ENCODE measurements at regions not wholly inside any gene's neighbourhood (a gene's known extent, or its start where the extent isn't known, plus 50 kb on each side); places are given as distances from the start of the nearest gene placed in this dataset.
"Not testable (repeated sequence)": the region's sequence is repeated elsewhere in the genome, so short reads cannot be mapped to it uniquely, and the experiment has no call there.

DNA sequence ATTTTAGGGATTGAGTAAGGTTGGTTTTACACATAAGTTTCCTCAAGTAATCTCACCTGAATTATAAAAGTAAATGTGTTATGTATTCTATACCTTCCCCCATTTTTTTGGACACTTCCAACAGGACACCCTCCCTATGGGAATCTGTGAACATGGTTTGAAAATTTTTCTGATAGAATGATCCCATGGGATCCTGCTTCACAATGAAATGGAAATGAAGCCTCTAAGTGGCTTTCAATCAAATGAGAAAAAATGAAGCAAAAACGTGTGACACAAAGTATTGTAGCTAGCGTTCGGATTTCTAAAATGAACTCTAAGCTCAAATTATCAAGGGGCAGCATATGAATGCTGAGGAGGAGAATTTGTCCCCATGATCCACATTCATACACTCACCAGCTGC is 1006.8 kb downstream of the ADGRL2 start:
- no peak for DNase-seq

DNA sequence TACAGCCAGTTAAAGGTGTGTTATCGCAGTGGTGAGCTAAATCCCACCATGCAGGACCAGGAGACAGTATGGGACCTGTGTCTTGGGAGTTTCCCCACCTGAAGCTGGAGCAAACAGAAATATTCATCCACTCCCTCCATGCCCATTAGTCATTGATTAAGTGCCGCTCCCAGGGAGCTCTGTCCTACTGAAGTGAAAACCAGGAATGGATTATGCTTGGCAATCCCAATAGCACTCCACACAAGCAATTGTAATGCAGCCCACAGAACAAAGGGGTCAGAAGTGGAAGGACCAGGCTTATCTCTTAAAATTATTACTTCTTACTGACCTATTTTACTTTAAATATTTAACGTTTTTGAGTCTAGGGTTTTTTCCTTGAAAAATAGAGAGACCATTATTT is 1005.4 kb downstream of the ADGRL2 start:
- no peak for DNase-seq

DNA sequence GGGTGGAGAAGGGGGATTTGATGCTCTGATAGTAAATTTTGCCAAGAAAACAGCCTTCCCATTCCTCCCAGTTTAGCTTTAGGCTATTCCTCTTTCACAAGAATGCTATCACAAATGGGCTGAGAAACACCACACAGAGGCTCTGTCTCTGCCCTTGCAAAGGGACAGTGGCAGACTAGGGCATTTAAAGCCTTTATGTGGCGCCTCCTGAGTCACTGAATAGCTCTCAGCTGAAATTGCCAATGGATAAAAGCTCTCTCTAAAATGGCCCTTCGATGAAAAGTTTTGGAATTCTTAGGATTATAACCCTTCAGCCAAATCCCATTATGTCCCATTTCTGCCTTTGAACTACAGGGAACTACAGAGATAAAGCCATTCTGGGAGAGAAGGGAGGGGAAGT is 1000.4 kb downstream of the ADGRL2 start:
- no peak for DNase-seq

DNA sequence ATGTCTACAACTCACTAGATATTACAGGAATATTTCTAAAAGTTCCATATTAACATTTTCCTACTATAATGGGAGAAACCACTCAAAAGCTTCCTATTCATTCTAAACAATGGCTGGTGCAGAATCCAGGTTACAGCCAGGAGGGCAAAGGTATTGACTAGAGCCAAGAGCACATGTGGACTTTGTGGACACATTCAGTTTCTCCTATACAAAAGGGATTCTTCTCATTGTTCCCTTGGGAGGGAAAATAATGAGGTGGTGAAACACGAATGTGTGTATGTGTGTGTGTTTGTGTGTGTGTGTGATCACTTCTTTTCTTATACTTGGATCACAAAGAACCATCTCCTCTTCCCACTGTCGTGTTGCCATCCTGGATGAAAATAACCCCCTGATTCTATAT is 1000.0 kb downstream of the ADGRL2 start:
- no peak for DNase-seq

DNA sequence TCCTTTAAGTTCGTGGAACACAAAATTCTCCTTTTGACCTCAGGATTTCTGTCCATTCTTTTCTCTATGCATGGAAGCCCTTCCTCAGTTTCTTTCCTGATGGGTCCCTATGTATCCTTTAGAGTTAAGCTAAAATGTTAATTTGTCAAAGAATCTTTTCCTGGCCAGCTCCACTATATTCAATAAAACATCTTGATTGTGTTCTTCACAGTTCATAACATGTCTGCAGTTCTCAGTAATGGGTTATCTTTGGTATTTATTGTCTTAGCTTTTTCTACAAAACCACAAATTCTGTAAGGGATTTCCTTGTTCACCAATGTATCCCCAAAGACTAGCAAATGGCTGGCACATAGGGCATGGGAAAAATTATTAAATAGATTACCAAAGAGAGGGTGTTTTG is 998.5 kb downstream of the ADGRL2 start:
- DNase-seq, result no peak

DNA sequence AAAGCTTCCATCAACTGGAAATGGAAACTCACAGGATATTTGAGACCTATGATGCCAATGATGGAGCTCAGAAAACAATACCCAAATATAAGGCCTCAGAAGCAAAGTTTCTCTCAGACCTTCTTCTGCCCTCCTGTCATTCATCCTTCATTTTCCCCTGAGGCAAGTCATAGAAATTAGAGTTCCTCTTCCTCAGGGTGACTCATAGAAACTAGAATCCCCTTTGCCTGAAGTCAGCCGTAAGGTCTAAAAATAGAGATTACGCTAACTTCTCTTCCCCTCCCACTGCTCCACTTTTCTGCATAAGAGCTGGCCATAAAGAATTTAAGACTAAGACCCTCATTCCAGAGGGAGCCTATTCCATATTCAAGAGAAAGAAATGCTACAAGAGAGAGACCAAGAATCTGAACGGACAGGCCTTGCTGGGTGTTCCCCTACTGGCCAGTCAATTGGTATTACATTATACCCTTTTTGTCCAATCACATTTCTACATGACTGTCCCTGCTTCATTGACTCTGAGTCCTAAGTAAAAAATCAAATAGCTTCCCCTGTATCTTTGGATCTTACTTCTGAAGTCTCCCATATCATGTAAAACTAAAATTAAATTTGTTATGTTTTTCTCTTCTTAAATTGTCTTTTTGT is 994.9 kb downstream of the ADGRL2 start:
- DNase-seq, result no peak

DNA sequence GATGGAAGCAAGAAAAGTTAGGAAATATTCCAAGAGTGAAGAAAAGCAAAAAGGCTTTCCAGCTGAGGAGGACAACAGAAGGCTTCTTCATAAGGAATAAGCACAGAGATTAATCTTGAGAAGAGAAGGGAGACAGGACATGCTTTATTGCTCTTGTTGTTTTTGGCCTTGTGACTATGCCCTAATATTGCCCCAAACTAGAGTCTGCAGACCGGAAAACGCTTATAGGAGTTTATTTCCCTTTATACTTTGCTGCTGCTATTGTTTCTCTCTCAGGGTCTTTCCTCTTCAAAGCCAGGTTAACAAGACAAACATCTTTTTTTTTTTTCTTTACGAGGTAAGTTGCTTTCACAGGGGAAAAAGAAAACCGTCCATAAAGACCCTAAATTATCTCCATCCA is 991.4 kb downstream of the ADGRL2 start:
- no peak for DNase-seq

DNA sequence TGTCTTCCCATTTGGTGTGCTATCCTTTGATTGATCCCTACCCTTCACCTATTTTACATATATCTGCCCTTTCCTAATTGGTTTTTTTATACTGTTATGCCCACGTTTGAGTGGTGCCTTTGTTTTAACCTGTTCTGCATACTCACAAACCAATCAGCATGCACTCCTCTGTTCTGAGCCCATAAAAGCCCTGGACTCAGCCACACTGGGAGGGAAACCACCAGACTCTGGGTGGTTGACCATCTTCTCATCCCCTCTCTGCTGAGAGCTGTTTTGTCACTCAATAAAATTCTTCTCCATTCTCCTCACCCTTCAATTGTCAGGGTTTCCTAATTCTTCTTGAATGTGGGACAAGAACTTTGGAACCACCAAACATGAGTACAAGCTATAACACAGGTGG is 989.8 kb downstream of the ADGRL2 start:
- no peak for DNase-seq

DNA sequence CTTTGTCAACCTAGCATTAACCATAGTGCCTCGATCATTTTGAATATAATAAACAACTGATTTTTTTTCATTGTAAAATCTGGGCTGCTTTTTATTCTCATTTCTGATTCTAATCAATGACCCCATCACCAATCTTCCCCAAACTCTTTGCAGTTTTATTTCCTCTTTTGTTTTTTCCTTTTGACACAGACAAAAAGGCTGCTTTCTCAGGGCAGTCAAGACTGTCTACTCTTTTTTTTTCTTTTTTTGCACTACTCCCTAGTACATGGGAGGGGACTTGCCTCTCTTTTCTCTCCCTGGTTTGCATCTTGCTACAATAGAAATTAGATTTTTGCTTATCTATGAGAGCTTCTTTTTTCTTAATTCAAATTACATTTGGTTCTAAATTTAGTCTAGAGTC is 987.9 kb downstream of the ADGRL2 start:
- no peak for DNase-seq

DNA sequence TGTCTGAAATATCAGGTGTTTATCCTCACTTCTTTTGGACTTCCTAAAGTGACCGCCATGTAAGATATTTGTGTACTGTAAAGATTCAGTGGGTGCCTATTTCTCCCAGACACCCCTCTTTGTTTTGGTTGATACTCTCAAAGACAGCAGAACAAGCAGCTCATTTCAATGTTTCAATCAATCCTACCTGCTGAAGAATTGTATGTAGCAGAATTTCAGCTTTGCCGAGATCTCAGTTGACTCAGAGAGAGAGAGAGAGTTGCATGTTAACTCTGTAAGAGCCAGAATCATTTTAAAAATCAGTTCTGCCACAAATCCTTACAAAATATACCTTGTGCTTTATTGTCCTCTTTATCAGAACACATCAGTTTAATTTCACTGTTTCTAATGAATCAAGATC is 987.3 kb downstream of the ADGRL2 start:
- DNase-seq, result no peak

DNA sequence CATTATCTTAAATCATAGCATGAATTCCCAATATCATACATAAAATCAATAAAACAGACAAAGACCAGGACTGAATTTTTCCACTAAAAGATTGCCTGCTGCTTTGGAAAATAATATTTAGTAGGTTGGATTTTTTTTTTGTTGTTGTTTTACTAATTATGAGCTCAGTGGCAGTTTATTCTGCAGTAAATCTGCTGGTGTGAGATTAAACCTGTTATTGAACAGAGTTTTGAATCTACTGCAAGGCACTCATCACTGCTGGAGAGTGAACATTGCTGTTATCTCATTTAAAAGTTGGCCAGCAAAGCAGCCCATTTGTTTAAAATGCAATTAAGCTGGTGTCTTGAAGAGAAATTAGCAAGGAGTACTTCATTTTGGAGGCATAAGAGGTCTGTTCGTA is 986.1 kb downstream of the ADGRL2 start:
- DNase-seq, result no peak

DNA sequence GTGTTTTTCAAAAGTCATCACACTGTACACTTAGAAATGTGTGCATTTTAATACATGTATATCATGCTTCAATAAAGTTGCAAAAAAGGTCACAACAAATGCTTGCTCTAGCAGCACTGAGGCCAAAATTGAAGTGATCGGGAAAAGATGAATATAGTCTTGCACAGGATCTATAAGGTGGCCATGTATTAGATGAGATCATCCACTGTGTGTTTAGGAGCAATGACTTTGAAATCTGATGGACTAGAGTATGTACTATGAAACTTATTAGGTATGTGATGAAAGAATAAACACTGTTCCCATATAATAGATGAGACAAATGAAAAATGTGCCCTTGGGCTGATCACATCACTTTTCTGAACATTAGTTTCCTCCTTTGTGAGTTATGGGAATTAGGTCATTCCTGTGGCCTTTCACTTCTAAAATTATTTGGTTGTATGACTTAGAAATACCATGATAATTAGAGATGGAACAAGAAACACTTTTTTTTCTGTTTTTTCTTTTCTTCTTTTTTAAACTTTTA is 984.6 kb downstream of the ADGRL2 start:
- no peak for DNase-seq

DNA sequence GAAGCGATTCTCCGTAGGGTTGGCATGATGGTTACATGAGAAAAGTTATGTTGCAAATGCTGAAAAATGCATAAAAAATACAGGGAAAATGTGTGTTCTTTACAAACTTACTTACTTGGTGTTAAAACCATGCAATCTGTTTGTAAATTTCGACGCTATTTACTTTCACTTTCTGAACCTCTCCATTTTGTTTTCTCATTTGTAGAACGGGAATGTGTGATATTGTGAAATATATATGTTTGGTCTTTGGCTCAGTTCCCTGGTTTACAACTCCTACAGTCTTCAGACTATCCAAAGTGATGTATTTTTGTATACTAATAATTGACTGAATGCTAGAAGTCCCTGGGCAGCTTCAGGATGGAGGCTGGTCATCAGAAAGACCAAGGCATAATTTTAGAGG is 982.3 kb downstream of the ADGRL2 start:
- DNase-seq, result no peak

DNA sequence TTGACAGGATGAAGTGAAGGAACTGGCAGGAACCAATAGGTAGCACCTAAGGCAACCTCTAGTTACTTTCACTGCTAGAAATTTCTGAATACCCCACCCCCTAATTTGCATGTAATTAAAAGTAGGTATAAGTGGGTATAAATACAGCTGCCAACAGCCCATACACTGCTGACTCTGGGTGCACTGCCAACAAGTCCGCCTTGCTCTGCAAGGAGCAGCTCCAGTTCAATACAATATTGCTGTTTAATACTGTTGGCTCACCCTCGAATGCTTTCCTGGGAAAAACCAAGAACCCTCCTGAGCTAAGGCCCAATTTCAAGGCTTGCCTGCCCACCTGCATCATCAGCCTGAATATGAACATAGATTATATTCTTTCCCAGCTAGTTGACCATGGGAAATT is 981.9 kb downstream of the ADGRL2 start:
- DNase-seq, result no peak

DNA sequence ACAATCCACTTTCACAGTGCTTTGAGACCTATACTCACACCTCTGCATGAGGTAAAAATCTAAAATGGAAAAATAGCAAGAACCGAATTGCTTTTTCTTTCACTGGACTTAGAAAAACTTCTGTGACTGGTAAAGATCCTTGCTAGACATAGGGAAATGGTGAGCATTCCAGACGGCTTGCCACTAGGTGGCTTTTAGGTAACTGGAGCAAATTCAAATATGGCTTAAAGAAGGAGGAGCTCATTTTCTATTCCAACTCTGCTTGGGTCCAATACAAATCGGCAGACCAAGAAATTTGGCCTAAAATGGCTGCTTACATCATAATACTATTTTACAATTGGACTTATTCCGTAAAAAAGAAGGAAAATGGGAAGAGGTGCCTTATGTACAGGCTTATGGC is 977.9 kb downstream of the ADGRL2 start:
- DNase-seq, result no peak

DNA sequence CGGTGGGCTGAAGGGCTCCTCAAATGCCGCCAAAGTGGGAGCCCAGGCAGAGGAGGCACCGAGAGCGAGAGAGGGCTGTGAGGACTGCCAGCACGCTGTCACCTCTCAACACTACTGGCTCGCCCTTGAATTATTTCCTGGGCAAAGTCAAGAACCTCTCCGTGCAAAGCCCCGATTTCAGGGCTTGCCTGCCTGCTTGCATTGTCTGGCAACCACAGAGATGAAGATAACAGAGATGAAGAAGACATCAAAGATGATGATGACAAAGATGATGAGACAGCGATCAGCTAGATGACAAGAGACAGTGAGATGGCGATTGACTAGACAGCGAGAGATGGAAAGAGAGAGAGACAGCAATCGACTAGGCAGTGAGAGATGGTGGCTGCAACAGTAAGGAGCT is 976.5 kb downstream of the ADGRL2 start:
- no peak for DNase-seq

DNA sequence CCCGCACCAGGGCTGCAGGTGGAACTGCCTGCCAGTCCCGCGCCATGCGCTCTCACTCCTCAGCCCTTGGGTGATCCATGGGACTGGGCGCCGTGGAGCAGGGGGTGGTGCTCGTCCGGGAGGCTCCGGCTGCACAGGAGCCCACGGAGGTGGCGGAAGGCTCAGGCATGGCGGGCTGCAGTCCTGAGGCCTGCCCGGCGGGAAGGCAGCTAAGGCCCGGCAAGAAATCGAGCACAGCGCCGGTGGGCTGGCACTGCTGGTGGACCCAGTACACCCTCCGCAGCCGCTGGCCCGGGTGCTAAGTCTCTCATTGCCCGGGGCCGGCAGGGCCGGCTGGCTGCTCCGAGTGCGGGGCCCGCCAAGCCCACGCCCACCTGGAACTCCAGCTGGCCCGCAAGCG is 976.0 kb downstream of the ADGRL2 start:
- DNase-seq, result not testable (repeated sequence)

DNA sequence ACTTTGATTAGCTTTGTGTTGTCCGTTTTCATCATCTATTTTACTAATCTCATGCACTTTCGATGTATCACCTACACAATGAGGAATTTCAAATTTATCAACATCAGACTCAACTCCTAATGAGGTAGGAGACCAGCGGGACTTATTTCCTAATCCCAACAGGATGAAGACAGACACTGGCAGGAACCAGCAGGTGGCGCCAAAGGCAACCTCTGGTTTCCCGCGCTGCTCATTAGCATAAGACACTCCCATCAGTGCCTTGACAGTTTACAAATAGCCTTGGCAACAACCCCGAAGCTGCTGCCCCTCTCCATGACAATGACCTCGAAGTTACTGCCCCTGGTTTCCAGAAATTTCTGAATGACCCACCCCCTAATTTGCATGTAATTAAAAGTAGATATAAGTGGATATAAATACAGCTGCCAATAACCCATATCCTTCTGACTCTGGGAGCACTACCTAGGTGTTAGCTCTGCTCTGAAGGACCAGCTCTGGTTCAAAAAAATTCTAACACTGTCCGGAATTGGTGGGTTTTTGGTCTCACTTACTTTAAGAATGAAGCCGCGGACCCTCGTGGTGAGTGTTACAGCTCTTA is 974.8 kb downstream of the ADGRL2 start:
- DNase-seq, result no peak

DNA sequence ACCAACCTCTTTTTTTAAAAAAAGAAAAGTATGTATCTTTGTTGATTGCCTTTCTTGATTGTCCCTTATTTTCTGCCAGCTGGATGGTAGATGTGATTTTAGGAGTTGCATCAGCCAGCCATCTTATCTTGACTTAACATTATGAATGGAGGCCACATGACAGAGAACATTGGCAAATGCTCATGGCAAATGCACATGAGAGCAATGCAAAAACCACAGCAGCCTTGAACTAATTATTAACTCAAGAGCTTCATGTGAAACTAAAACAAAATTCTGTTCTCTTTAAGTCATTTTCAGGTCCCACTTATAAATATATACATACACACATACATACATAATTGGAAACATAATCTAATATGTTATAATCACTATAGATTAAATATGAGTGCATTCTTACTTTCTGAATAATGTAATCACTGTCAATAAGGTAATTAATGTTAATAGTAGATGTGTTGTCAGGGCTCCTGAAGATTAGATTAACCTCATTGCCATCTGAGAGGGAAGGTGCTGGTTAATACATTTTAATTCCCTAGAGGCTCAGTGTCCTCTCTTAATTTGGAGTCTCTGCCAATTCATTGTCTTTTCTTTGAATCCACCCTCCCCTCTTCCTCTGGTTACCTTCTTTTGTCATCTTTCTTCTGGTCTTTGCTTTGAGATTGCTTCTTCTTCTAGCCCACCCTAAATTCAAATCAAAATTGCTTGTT is 962.2 kb downstream of the ADGRL2 start:
- no peak for DNase-seq

DNA sequence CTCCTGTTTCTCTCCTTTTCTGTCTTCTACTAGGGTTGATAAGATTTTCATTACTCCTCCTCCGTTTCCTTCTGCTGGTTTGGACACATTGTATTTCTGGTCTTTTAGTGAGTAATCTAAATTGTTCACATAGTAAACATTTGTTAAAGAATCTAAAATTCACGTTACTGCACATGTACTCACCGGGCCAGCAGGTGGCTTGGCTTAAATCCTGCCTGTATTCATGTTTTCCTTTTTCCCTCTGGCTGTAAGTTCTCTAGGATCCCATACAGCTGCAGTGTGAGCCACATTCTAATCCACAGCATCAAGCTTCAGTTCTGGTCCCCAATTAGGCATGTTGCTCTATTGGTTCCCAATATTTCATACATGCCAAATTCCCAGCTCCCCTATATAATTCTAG is 958.3 kb downstream of the ADGRL2 start:
- no peak for DNase-seq

DNA sequence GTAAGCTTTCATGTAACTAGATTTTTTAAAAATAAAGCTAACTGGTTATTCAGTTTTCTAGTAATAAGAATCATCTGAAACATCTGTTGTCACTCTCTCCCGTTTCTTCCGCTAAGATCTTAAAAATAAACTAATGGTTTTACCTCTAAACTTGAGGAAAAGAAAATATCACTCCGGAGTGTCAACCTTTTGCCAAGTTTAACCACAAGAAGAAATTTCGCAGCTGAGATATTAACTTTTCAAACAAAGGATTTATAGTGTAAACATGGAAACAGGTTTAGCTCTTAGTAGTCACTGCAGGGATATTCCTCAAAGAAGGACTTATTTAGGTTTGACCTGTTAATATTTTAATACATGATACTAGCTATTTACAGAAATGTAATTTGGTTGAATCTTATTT is 954.9 kb downstream of the ADGRL2 start:
- no peak for DNase-seq

DNA sequence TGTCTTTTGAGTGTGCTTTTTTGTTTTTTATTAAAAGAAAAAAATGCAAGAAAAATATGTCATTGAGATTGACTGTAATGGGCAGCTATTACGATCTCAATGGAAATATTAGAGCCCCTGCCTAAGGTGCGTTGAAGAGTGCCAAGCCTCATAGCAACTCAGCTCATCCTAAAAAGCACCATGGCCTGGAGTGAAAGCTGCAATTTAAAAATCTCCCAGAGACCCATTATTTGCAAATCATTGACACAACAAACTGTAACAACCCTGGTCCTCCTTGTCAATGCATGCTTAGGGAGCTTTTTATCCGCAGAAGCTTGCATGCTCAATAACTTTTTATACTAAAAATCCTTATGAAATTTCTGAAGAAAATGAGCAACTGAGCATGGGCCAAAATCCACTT is 954.5 kb downstream of the ADGRL2 start:
- DNase-seq, result no peak

DNA sequence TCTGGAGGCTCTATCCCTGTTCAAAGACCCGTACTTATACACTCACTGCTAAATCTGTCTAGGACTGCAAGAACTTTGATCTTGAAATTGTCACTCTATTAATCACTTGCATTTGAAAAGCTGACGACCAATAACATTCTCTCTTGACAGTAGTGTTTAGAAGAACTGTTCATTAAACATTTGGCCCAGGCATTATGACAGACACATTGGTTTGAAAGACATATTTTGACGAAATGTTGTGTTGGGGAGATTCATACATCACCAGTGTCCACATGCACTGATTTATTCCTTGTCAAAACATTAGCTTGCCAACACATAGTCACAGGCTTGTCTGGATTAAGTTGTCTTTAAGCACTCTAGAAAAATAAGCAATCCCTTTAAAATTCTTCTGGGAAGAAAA is 951.3 kb downstream of the ADGRL2 start:
- DNase-seq, result no peak

DNA sequence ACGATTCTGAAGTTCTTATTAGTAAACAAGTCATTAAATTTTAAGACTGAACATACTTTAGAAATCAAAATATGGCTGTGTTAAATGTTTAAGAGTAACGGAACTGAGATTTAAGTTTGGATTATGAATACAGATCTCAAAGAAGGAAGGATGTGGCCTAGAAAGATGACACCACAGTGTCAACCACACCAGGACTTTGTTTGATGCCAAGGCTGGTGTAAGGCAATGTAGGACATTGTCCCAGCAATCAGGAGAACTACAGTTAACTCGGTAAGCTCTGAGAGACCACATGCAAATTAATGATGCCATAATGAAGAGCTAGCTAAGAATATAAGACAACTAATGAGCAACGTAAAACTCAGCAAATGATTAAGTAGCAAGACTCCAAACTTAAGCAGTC is 932.9 kb downstream of the ADGRL2 start:
- DNase-seq, result no peak

Measured in occipital lobe (tissue), 1 donor.